H1 (cell line): ENCODE measurements at regions not wholly inside any gene's neighbourhood (a gene's known extent, or its start where the extent isn't known, plus 50 kb on each side); places are given as distances from the start of the nearest gene placed in this dataset.

Source experiments
- CBX5 ChIP-seq: fragments of 300-800, 300-1000 bp; sonication (generic); IDR thresholded peaks from 2 replicates; pipeline ENCODE4 v1.7.1; 2016; ENCODE audit warnings: antibody characterized with exemption, low read length, low read depth
- CTCF ChIP-seq, 3 experiments: IDR thresholded peaks; 1 replicate in 2 of 3; 2 replicates in 1 of 3; pipeline versions ENCODE4 v1.5.1 to v1.6.1; 2011; ENCODE audit warnings: low read length in 3 of 3, mild to moderate bottlenecking in 3 of 3, inconsistent platforms in 2 of 3, low read depth in 1 of 3, moderate library complexity in 1 of 3; ENCODE audit not compliant: insufficient read depth in 1 of 3; ENCODE audit errors: control extremely low read depth in 1 of 3
- FOSL1 ChIP-seq: IDR thresholded peaks from 2 replicates; pipeline ENCODE4 v1.6.1; 2011; ENCODE audit warnings: mild to moderate bottlenecking, low read depth, low read length, moderate library complexity; ENCODE audit not compliant: insufficient read depth
- HDAC2 ChIP-seq, 2 experiments: fragments of 300-600 bp in 1 of 2; sonication (generic) in 1 of 2; IDR thresholded peaks; 2 replicates each; pipeline ENCODE4 v1.6.1; 2011 to 2012; ENCODE audit warnings: low read depth in 2 of 2, low read length in 2 of 2, mild to moderate bottlenecking in 2 of 2, moderate library complexity in 2 of 2, borderline replicate concordance in 1 of 2, inconsistent platforms in 1 of 2
- HDAC6 ChIP-seq: IDR thresholded peaks from one replicate; pipeline ENCODE4 v1.7.1; 2012; ENCODE audit warnings: low read depth, mild to moderate bottlenecking, inconsistent platforms, low read length, moderate library complexity
- TF ChIP-seq, protein P1 (sequence below): fragments of 300-600 bp; sonication (generic); IDR thresholded peaks from 2 replicates; pipeline ENCODE4 v1.7.1; 2012; ENCODE audit warnings: low read length, moderate library complexity, mild to moderate bottlenecking, inconsistent platforms; ENCODE audit not compliant: insufficient replicate concordance
- TF ChIP-seq, protein P2 (sequence below): IDR thresholded peaks from 2 replicates; pipeline ENCODE4 v1.6.1; 2012; ENCODE audit warnings: low read length, inconsistent platforms

DNA sequence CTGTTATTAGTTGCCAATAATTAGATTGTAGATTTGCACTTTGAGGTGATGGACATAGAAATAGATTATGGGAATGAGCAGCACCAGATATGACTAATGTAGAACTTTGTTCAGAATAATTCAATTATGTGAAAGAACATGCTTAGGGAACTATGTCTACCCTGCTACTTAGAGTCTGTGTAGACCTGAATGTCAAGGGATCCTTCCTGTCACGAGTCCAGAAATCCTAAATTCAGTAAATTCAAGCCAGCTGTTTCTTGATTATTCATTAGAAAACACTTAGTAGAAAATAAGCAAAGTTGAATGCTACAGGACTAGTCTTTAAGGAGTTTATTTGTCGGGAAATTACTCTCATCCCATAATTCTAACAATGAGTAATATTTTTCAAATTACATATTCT is 887.3 kb upstream of the SEMA6A start (continued):
- TF ChIP-seq, protein P1, sequence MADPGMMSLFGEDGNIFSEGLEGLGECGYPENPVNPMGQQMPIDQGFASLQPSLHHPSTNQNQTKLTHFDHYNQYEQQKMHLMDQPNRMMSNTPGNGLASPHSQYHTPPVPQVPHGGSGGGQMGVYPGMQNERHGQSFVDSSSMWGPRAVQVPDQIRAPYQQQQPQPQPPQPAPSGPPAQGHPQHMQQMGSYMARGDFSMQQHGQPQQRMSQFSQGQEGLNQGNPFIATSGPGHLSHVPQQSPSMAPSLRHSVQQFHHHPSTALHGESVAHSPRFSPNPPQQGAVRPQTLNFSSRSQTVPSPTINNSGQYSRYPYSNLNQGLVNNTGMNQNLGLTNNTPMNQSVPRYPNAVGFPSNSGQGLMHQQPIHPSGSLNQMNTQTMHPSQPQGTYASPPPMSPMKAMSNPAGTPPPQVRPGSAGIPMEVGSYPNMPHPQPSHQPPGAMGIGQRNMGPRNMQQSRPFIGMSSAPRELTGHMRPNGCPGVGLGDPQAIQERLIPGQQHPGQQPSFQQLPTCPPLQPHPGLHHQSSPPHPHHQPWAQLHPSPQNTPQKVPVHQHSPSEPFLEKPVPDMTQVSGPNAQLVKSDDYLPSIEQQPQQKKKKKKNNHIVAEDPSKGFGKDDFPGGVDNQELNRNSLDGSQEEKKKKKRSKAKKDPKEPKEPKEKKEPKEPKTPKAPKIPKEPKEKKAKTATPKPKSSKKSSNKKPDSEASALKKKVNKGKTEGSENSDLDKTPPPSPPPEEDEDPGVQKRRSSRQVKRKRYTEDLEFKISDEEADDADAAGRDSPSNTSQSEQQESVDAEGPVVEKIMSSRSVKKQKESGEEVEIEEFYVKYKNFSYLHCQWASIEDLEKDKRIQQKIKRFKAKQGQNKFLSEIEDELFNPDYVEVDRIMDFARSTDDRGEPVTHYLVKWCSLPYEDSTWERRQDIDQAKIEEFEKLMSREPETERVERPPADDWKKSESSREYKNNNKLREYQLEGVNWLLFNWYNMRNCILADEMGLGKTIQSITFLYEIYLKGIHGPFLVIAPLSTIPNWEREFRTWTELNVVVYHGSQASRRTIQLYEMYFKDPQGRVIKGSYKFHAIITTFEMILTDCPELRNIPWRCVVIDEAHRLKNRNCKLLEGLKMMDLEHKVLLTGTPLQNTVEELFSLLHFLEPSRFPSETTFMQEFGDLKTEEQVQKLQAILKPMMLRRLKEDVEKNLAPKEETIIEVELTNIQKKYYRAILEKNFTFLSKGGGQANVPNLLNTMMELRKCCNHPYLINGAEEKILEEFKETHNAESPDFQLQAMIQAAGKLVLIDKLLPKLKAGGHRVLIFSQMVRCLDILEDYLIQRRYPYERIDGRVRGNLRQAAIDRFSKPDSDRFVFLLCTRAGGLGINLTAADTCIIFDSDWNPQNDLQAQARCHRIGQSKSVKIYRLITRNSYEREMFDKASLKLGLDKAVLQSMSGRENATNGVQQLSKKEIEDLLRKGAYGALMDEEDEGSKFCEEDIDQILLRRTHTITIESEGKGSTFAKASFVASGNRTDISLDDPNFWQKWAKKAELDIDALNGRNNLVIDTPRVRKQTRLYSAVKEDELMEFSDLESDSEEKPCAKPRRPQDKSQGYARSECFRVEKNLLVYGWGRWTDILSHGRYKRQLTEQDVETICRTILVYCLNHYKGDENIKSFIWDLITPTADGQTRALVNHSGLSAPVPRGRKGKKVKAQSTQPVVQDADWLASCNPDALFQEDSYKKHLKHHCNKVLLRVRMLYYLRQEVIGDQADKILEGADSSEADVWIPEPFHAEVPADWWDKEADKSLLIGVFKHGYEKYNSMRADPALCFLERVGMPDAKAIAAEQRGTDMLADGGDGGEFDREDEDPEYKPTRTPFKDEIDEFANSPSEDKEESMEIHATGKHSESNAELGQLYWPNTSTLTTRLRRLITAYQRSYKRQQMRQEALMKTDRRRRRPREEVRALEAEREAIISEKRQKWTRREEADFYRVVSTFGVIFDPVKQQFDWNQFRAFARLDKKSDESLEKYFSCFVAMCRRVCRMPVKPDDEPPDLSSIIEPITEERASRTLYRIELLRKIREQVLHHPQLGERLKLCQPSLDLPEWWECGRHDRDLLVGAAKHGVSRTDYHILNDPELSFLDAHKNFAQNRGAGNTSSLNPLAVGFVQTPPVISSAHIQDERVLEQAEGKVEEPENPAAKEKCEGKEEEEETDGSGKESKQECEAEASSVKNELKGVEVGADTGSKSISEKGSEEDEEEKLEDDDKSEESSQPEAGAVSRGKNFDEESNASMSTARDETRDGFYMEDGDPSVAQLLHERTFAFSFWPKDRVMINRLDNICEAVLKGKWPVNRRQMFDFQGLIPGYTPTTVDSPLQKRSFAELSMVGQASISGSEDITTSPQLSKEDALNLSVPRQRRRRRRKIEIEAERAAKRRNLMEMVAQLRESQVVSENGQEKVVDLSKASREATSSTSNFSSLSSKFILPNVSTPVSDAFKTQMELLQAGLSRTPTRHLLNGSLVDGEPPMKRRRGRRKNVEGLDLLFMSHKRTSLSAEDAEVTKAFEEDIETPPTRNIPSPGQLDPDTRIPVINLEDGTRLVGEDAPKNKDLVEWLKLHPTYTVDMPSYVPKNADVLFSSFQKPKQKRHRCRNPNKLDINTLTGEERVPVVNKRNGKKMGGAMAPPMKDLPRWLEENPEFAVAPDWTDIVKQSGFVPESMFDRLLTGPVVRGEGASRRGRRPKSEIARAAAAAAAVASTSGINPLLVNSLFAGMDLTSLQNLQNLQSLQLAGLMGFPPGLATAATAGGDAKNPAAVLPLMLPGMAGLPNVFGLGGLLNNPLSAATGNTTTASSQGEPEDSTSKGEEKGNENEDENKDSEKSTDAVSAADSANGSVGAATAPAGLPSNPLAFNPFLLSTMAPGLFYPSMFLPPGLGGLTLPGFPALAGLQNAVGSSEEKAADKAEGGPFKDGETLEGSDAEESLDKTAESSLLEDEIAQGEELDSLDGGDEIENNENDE, result no peak
- TF ChIP-seq HDAC2 (IDR thresholded peaks at IDR 0.05; ENCODE audit: borderline replicate concordance in 1 of 2, low read depth in 2 of 2, low read length in 2 of 2), result no peak
- no peak for TF ChIP-seq HDAC6
- no peak for TF ChIP-seq FOSL1
- TF ChIP-seq CBX5, result no peak
- TF ChIP-seq, protein P2, sequence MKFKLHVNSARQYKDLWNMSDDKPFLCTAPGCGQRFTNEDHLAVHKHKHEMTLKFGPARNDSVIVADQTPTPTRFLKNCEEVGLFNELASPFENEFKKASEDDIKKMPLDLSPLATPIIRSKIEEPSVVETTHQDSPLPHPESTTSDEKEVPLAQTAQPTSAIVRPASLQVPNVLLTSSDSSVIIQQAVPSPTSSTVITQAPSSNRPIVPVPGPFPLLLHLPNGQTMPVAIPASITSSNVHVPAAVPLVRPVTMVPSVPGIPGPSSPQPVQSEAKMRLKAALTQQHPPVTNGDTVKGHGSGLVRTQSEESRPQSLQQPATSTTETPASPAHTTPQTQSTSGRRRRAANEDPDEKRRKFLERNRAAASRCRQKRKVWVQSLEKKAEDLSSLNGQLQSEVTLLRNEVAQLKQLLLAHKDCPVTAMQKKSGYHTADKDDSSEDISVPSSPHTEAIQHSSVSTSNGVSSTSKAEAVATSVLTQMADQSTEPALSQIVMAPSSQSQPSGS, result no peak
- TF ChIP-seq CTCF (IDR thresholded peaks at IDR 0.05; ENCODE audit: control extremely low read depth in 1 of 3, insufficient read depth in 1 of 3, low read depth in 1 of 3, low read length in 3 of 3), result no peak
